K562 (cell line): ENCODE measurements at regions not wholly inside any gene's neighbourhood (a gene's known extent, or its start where the extent isn't known, plus 50 kb on each side); places are given as distances from the start of the nearest gene placed in this dataset.

Source experiments
- ATAC-seq: fragments of 200-7000 bp; cut with Tn5 transposase; 3 replicates; pipeline ENCODE4 v1.9.1; 2020; ENCODE audit warnings: moderate library complexity
- BruUV-seq: library from RNA; stranded (reverse); fragments of 400-500 nt; replicated peaks from 2 replicates; lab custom pipeline; 2021; lab: Mats Ljungman, UMichigan
- CTCF ChIA-PET: fragments of 300-600 bp; formaldehyde crosslinking; extraction: SDS; loops from one replicate; lab custom pipeline; 2021; ENCODE audit warnings: low intra/inter-chr PET ratio; lab: Yijun Ruan, JAX
- POLR2A ChIA-PET: fragments of 300-600, 350-650 bp; sonication (Branson Sonifier 250); formaldehyde crosslinking; extraction: SDS; loops from one replicate; lab custom pipeline; 2021; ENCODE audit warnings: antibody characterized with exemption, inconsistent platforms; lab: Yijun Ruan, JAX
- DNase-seq, 4 experiments: peaks; one replicate each; pipeline versions ENCODE4 v3.0.0 to v3.0.0-alpha.2; 2011 to 2018; ENCODE audit warnings: low spot score in 3 of 4, mixed read lengths in 3 of 4; ENCODE audit errors: extremely low read depth in 1 of 4
- FAIRE-seq: peaks from 2 replicates; lab custom pipeline; 2011; peaks lifted over from hg19 to GRCh38; lab: Jason Lieb, UNC
- H2AFZ ChIP-seq: 2 replicates; pipeline ENCODE4 v1.6.0; 2011; ENCODE audit warnings: low read depth, low read length, control low read depth, inconsistent platforms
- H3K27ac ChIP-seq: fragments of 200-600 bp; 3 replicates; pipeline ENCODE4 v1.8.0; 2011; ENCODE audit warnings: low read depth, mild to moderate bottlenecking, control low read depth, inconsistent platforms, low read length, moderate library complexity, mixed read lengths; ENCODE audit errors: extremely low read depth
- H3K27me3 ChIP-seq, 2 experiments: fragments of 300-600 bp in 1 of 2; 2 replicates in 1 of 2; 3 replicates in 1 of 2; pipeline versions ENCODE4 v1.6.0 to v1.8.0; 2011; ENCODE audit warnings: inconsistent platforms in 2 of 2, low read length in 2 of 2, mild to moderate bottlenecking in 1 of 2, mixed read lengths in 1 of 2, moderate library complexity in 1 of 2; ENCODE audit not compliant: control insufficient read depth in 2 of 2, insufficient read depth in 2 of 2
- H3K36me3 ChIP-seq: fragments of 300-600 bp; 3 replicates; pipeline ENCODE4 v1.8.0; 2011; ENCODE audit warnings: mild to moderate bottlenecking, low read length, inconsistent platforms; ENCODE audit not compliant: control insufficient read depth, insufficient read depth
- H3K4me1 ChIP-seq, 2 experiments: fragments of 200-600 bp in 1 of 2; replicated peaks in 1 of 2; 2 replicates in 1 of 2; 3 replicates in 1 of 2; pipeline versions ENCODE4 v1.5.1 to v1.8.0; 2011; ENCODE audit warnings: inconsistent platforms in 2 of 2, low read length in 2 of 2, mild to moderate bottlenecking in 1 of 2, mixed read lengths in 1 of 2, moderate library complexity in 1 of 2; ENCODE audit not compliant: control insufficient read depth in 2 of 2, insufficient read depth in 2 of 2
- H3K4me2 ChIP-seq: 2 replicates; pipeline ENCODE4 v1.6.1; 2011; ENCODE audit warnings: low read length, control low read depth, inconsistent platforms, mixed read lengths; ENCODE audit not compliant: insufficient read depth
- H3K4me3 ChIP-seq: fragments of 200-600 bp; sonication (generic), shearing (Covaris generic); 2 replicates; pipeline ENCODE4 v1.5.1; 2016; ENCODE audit warnings: control low read depth, inconsistent platforms
- H3K79me2 ChIP-seq: fragments of 200-600 bp; 3 replicates; pipeline ENCODE4 v1.8.0; 2011; ENCODE audit warnings: low read length, inconsistent platforms; ENCODE audit not compliant: control insufficient read depth, insufficient read depth
- H3K9ac ChIP-seq, 2 experiments: 2 replicates each; pipeline versions ENCODE4 v1.6.0 to v1.6.1; 2011; ENCODE audit warnings: low read depth in 2 of 2, low read length in 2 of 2, control low read depth in 1 of 2, inconsistent platforms in 1 of 2, mild to moderate bottlenecking in 1 of 2, mixed read lengths in 1 of 2; ENCODE audit not compliant: insufficient read depth in 1 of 2
- H3K9me1 ChIP-seq: one replicate; pipeline ENCODE4 v1.6.0; 2011; ENCODE audit warnings: inconsistent platforms, mild to moderate bottlenecking, low read length, moderate library complexity; ENCODE audit not compliant: control insufficient read depth, insufficient read depth
- H3K9me3 ChIP-seq: replicated peaks from 2 replicates; pipeline ENCODE4 v1.5.1; 2011; ENCODE audit warnings: low read depth, low read length, inconsistent platforms; ENCODE audit not compliant: control insufficient read depth, insufficient read depth
- H4K20me1 ChIP-seq: replicated peaks from 2 replicates; pipeline ENCODE4 v1.6.1; 2011; ENCODE audit warnings: low read length, inconsistent platforms, mixed read lengths; ENCODE audit not compliant: control insufficient read depth, insufficient read depth
- CBX8 ChIP-seq: fragments of 200-600 bp; sonication (generic); IDR thresholded peaks from 2 replicates; pipeline ENCODE4 v1.6.1; 2012; ENCODE audit warnings: borderline replicate concordance, mixed run types, low read depth, mild to moderate bottlenecking, moderate library complexity, mixed read lengths, low read length, control low read depth, inconsistent platforms; ENCODE audit not compliant: poor library complexity, severe bottlenecking; ENCODE audit errors: extremely low read depth
- FOXJ2 ChIP-seq: fragments of 200-800 bp; sonication (Bioruptor generic); IDR thresholded peaks from 2 replicates; pipeline ENCODE4 v1.6.1; 2016; ENCODE audit warnings: missing genetic modification characterization, missing compliant biosample characterization
- GTF2E2 ChIP-seq: fragments of 200-800 bp; sonication (Bioruptor generic); IDR thresholded peaks from 2 replicates; pipeline ENCODE4 v1.6.1; 2016; ENCODE audit warnings: missing genetic modification characterization, missing compliant biosample characterization
- HEY1 ChIP-seq: fragments of 250-450 bp; sonication (Bioruptor Pico); IDR thresholded peaks from 2 replicates; pipeline ENCODE4 v1.5.0; 2020; ENCODE audit warnings: mild to moderate bottlenecking, moderate library complexity, borderline replicate concordance
- PHB ChIP-seq: fragments of 250-450 bp; sonication (Bioruptor Pico); IDR thresholded peaks from 2 replicates; pipeline ENCODE4 v1.5.0; 2021
- SMARCE1 ChIP-seq: fragments of 450-650 bp; IDR thresholded peaks from 2 replicates; pipeline ENCODE4 v1.7.1; 2016; ENCODE audit warnings: mild to moderate bottlenecking
- TFAM ChIP-seq: fragments of 250-450 bp; sonication (Bioruptor Pico); conservative IDR thresholded peaks from 2 replicates; pipeline ENCODE4 v1.5.0; 2021; ENCODE audit warnings: mild to moderate bottlenecking, moderate library complexity
- TOE1 ChIP-seq, 2 experiments: fragments of 450-650 bp in 1 of 2; sonication (generic) in 1 of 2; formaldehyde crosslinking in 1 of 2; IDR thresholded peaks; 2 replicates each; pipeline versions ENCODE4 v1.7.1 to v1.8.0; 2016 to 2022; ENCODE audit warnings: borderline replicate concordance in 2 of 2, mild to moderate bottlenecking in 2 of 2, antibody characterized with exemption in 1 of 2, inconsistent platforms in 1 of 2, low read depth in 1 of 2, missing genetic modification reagents in 1 of 2, moderate library complexity in 1 of 2
- ZC3H8 ChIP-seq: fragments of 450-650 bp; IDR thresholded peaks from 2 replicates; pipeline ENCODE4 v1.6.1; 2017
- ZNF140 ChIP-seq: fragments of 250-450 bp; sonication (Bioruptor Pico); IDR thresholded peaks from 2 replicates; pipeline ENCODE4 v1.8.0; 2021; ENCODE audit warnings: moderate library complexity, mild to moderate bottlenecking, inconsistent platforms
- ZNF197 ChIP-seq: fragments of 200-800 bp; sonication (Bioruptor generic); IDR thresholded peaks from 2 replicates; pipeline ENCODE4 v1.6.1; 2016; ENCODE audit warnings: low read depth, missing genetic modification characterization, missing compliant biosample characterization
- ZNF431 ChIP-seq: sonication (generic); formaldehyde crosslinking; IDR thresholded peaks from 2 replicates; pipeline ENCODE4 v1.8.0; 2022; ENCODE audit warnings: mild to moderate bottlenecking, missing genetic modification reagents
- WGBS: fragments of 100-300 bp; shearing (Covaris generic); methylation state at CpG from one replicate; pipeline ENCODE4 v1.1.6; 2016; ENCODE audit warnings: low coverage, mixed read lengths; ENCODE audit not compliant: insufficient coverage; ENCODE audit errors: missing lambda C conversion rate; 5-methylcytosine and 5-hydroxymethylcytosine counted together
- in situ Hi-C: fragments of 300-500 bp; cut with MboI; formaldehyde crosslinking; loops from 4 replicates; pipeline ENCODE4 v1.15.0; 2018; ENCODE audit warnings: inconsistent platforms, mixed read lengths
- intact Hi-C: fragments of 100-400 bp; cut with micrococcal nuclease; formaldehyde crosslinking; loops from 2 replicates; pipeline ENCODE4 v1.14.2; 2022
- TF ChIP-seq, protein P1 (sequence below): fragments of 450-650 bp; IDR thresholded peaks from 2 replicates; pipeline ENCODE4 v1.6.1; 2016; ENCODE audit warnings: mild to moderate bottlenecking, moderate library complexity

DNA sequence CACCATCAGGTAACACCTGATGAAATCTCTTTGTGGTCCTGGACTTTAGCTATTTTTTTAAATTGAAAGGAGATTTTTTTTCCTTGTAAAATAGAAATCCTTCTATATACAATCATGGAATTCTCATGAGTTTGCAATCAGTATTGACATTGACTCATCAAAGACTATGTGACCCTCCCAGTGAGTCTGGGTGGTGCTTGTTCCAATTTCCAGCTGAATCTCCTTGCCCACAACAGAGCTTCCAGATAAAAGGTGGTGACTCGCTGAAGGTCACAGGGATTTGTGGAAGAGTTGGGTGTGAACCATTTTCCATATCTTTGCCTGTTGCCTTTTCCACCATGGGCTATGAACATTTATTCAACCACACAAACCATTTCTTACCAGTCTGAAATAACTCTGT, 486.6 kb downstream of the AJAP1 start:
- no peak for FAIRE-seq
- Histone ChIP-seq H3K4me2 (no peak overlapping the region), H4K20me1 (no peaks in the 10 kb centered on the region), H3K9me1 (no peaks in the 10 kb centered on the region), H3K79me2 (no peaks in the 10 kb centered on the region), H3K9ac (no peak overlapping the region), H3K4me1 (no peaks in the 10 kb centered on the region), H2AFZ (no peak overlapping the region), H3K27me3 (no peaks in the 10 kb centered on the region; a peak in 1 of 5 replicates), H3K9me3 (no peaks in the 10 kb centered on the region), H3K36me3 (no peaks in the 10 kb centered on the region), H3K27ac (no peak overlapping the region), H3K4me3 (no peak overlapping the region)
- in situ Hi-C loops: no loop called here
- ChIA-PET CTCF (no interaction called here), POLR2A (no interaction called here)
- no TSS peak for BruUV-seq
- no peak for ATAC-seq
- intact Hi-C loops: no loop called here
- DNase-seq: no peak
- WGBS: 0% methylated on average over 1 of the region's 1 CpG
- no peak for TF ChIP-seq PHB
- no peak for TF ChIP-seq ZNF431 (CRISPR knock-in tag)
- TF ChIP-seq HEY1 (CRISPR knock-in tag): no peak
- TF ChIP-seq, protein P1, sequence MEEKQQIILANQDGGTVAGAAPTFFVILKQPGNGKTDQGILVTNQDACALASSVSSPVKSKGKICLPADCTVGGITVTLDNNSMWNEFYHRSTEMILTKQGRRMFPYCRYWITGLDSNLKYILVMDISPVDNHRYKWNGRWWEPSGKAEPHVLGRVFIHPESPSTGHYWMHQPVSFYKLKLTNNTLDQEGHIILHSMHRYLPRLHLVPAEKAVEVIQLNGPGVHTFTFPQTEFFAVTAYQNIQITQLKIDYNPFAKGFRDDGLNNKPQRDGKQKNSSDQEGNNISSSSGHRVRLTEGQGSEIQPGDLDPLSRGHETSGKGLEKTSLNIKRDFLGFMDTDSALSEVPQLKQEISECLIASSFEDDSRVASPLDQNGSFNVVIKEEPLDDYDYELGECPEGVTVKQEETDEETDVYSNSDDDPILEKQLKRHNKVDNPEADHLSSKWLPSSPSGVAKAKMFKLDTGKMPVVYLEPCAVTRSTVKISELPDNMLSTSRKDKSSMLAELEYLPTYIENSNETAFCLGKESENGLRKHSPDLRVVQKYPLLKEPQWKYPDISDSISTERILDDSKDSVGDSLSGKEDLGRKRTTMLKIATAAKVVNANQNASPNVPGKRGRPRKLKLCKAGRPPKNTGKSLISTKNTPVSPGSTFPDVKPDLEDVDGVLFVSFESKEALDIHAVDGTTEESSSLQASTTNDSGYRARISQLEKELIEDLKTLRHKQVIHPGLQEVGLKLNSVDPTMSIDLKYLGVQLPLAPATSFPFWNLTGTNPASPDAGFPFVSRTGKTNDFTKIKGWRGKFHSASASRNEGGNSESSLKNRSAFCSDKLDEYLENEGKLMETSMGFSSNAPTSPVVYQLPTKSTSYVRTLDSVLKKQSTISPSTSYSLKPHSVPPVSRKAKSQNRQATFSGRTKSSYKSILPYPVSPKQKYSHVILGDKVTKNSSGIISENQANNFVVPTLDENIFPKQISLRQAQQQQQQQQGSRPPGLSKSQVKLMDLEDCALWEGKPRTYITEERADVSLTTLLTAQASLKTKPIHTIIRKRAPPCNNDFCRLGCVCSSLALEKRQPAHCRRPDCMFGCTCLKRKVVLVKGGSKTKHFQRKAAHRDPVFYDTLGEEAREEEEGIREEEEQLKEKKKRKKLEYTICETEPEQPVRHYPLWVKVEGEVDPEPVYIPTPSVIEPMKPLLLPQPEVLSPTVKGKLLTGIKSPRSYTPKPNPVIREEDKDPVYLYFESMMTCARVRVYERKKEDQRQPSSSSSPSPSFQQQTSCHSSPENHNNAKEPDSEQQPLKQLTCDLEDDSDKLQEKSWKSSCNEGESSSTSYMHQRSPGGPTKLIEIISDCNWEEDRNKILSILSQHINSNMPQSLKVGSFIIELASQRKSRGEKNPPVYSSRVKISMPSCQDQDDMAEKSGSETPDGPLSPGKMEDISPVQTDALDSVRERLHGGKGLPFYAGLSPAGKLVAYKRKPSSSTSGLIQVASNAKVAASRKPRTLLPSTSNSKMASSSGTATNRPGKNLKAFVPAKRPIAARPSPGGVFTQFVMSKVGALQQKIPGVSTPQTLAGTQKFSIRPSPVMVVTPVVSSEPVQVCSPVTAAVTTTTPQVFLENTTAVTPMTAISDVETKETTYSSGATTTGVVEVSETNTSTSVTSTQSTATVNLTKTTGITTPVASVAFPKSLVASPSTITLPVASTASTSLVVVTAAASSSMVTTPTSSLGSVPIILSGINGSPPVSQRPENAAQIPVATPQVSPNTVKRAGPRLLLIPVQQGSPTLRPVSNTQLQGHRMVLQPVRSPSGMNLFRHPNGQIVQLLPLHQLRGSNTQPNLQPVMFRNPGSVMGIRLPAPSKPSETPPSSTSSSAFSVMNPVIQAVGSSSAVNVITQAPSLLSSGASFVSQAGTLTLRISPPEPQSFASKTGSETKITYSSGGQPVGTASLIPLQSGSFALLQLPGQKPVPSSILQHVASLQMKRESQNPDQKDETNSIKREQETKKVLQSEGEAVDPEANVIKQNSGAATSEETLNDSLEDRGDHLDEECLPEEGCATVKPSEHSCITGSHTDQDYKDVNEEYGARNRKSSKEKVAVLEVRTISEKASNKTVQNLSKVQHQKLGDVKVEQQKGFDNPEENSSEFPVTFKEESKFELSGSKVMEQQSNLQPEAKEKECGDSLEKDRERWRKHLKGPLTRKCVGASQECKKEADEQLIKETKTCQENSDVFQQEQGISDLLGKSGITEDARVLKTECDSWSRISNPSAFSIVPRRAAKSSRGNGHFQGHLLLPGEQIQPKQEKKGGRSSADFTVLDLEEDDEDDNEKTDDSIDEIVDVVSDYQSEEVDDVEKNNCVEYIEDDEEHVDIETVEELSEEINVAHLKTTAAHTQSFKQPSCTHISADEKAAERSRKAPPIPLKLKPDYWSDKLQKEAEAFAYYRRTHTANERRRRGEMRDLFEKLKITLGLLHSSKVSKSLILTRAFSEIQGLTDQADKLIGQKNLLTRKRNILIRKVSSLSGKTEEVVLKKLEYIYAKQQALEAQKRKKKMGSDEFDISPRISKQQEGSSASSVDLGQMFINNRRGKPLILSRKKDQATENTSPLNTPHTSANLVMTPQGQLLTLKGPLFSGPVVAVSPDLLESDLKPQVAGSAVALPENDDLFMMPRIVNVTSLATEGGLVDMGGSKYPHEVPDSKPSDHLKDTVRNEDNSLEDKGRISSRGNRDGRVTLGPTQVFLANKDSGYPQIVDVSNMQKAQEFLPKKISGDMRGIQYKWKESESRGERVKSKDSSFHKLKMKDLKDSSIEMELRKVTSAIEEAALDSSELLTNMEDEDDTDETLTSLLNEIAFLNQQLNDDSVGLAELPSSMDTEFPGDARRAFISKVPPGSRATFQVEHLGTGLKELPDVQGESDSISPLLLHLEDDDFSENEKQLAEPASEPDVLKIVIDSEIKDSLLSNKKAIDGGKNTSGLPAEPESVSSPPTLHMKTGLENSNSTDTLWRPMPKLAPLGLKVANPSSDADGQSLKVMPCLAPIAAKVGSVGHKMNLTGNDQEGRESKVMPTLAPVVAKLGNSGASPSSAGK: no peak
- TF ChIP-seq ZNF197: no peak
- no peak for TF ChIP-seq FOXJ2
- TF ChIP-seq ZC3H8: no peak
- no peak for TF ChIP-seq CBX8
- TF ChIP-seq TFAM (CRISPR knock-in tag): no peak
- TF ChIP-seq GTF2E2 (tag): no peak
- TF ChIP-seq TOE1 (IDR thresholded peaks at IDR 0.05; ENCODE audit: borderline replicate concordance): no peak
- TF ChIP-seq TOE1 (CRISPR knock-in tag; IDR thresholded peaks at IDR 0.05; ENCODE audit: borderline replicate concordance, low read depth): no peak
- TF ChIP-seq ZNF140 (CRISPR knock-in tag): no peak
- TF ChIP-seq SMARCE1: no peak
